ENCODE measurements at regions not wholly inside any gene's neighbourhood (a gene's known extent, or its start where the extent isn't known, plus 50 kb on each side); places are given as distances from the start of the nearest gene placed in this dataset.

- TF ChIP-seq CTCF (conservative IDR thresholded peaks at IDR 0.05): no peak
- no peak for TF ChIP-seq EZH2 (IDR thresholded peaks at IDR 0.05; ENCODE audit: low read depth)
These were observed 93.9 kb upstream of the USP24 start for GRCh38 chr1:55309053-55309452.
